CD8-positive, alpha-beta memory T cell (primary cell): ENCODE measurements at regions not wholly inside any gene's neighbourhood (a gene's known extent, or its start where the extent isn't known, plus 50 kb on each side); places are given as distances from the start of the nearest gene placed in this dataset.

Experiments used
- CTCF ChIA-PET: fragments of 350-600 bp; sonication (Branson Sonifier 250); formaldehyde crosslinking; loops from one replicate; lab custom pipeline; 2021; ENCODE audit warnings: antibody characterized with exemption; lab: Charles Lee
- POLR2A ChIA-PET: fragments of 350-600 bp; sonication (Branson Sonifier 250); formaldehyde crosslinking; loops from one replicate; lab custom pipeline; 2021; ENCODE audit warnings: antibody characterized with exemption; lab: Charles Lee
- DNase-seq, 5 donors: peaks; one replicate each; pipeline versions ENCODE4 v3.0.0 to v3.0.0-alpha.2; 2020 to 2022; ENCODE audit warnings: mixed read lengths in 1 of 5
- H3K27ac ChIP-seq: one replicate; pipeline ENCODE4 v1.7.0; 2013; ENCODE audit warnings: low read depth, mild to moderate bottlenecking, low read length, moderate library complexity
- H3K27me3 ChIP-seq: 2 replicates; pipeline ENCODE4 v1.7.0; 2013; ENCODE audit warnings: low read length, mild to moderate bottlenecking; ENCODE audit not compliant: insufficient read depth, poor library complexity, severe bottlenecking
- H3K36me3 ChIP-seq: 2 replicates; pipeline ENCODE4 v1.7.0; 2013; ENCODE audit warnings: mild to moderate bottlenecking, low read length, moderate library complexity; ENCODE audit not compliant: insufficient read depth
- H3K4me1 ChIP-seq: 2 replicates; pipeline ENCODE4 v1.7.0; 2013; ENCODE audit warnings: mild to moderate bottlenecking, low read length, moderate library complexity; ENCODE audit not compliant: insufficient read depth
- H3K4me3 ChIP-seq: 2 replicates; pipeline ENCODE4 v1.7.0; 2013; ENCODE audit warnings: mild to moderate bottlenecking, low read length
- H3K9me3 ChIP-seq: 2 replicates; pipeline ENCODE4 v1.7.0; 2013; ENCODE audit warnings: mild to moderate bottlenecking, low read length
- H3K27ac Mint-ChIP-seq, 8 donors: one replicate each; pipeline ENCODE4 v1.8.0; 2020 to 2021; ENCODE audit warnings: mixed read lengths in 8 of 8, mild to moderate bottlenecking in 6 of 8, inconsistent platforms in 3 of 8, moderate library complexity in 3 of 8
- H3K27me3 Mint-ChIP-seq, 2 donors: one replicate each; pipeline ENCODE4 v1.8.0; 2020 to 2021; ENCODE audit warnings: mixed read lengths in 2 of 2, mild to moderate bottlenecking in 1 of 2, moderate library complexity in 1 of 2
- H3K36me3 Mint-ChIP-seq, 3 donors: one replicate each; pipeline ENCODE4 v1.8.0; 2020 to 2021; ENCODE audit warnings: mixed read lengths in 3 of 3, inconsistent platforms in 1 of 3, mild to moderate bottlenecking in 1 of 3
- H3K4me1 Mint-ChIP-seq, 3 donors: one replicate each; pipeline ENCODE4 v1.8.0; 2020 to 2021; ENCODE audit warnings: mixed read lengths in 3 of 3, inconsistent platforms in 1 of 3, mild to moderate bottlenecking in 1 of 3
- H3K4me3 Mint-ChIP-seq, 7 donors: one replicate each; pipeline ENCODE4 v1.8.0; 2020 to 2021; ENCODE audit warnings: mixed read lengths in 7 of 7, mild to moderate bottlenecking in 6 of 7, moderate library complexity in 4 of 7, inconsistent platforms in 2 of 7
- H3K9me3 Mint-ChIP-seq, 5 donors: one replicate each; pipeline ENCODE4 v1.8.0; 2020 to 2022; ENCODE audit warnings: mixed read lengths in 5 of 5, mild to moderate bottlenecking in 3 of 5, moderate library complexity in 2 of 5, inconsistent platforms in 1 of 5

GRCh38 chr1:38265293-38266196, 219.0 kb upstream of the POU3F1 start:
- Mint-ChIP-seq H3K4me3 (no peak overlapping the region), H3K27ac (no peak overlapping the region)
- CTCF ChIA-PET = no interaction called here

DNA sequence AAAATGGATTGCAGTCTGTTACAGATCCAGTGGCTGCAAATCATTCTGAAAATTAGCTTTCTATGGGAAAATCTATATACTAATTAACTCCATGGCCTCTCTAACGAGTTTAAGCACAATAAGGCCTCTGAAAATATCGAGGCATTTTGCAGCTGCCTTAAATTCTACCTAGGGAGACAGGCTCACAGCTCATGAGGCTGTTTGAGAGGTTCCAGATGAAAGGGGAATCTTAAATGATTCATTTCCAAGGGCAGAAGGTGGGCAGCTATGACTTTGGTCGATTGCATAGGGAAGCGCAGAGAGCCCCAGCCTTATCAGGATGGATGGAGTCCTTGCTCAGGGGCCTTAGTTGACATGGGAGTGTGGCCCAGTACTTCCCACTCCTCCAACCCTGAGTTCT, 216.8 kb upstream of the POU3F1 start:
- H3K27me3 Mint-ChIP-seq = peaks cover 22 to 45% of the 10 kb centered on the region in 2 donors
- no peak overlapping the region for H3K4me3 Mint-ChIP-seq
- Histone ChIP-seq H3K36me3 (no peaks in the 10 kb centered on the region), H3K27me3 (no peaks in the 10 kb centered on the region), H3K4me3 (no peak overlapping the region), H3K4me1 (no peaks in the 10 kb centered on the region), H3K27ac (no peak overlapping the region), H3K9me3 (no peaks in the 10 kb centered on the region)
- peaks cover 0 to 1% (median 0%) of the 10 kb centered on the region in 3 donors for H3K36me3 Mint-ChIP-seq
- peaks cover 0 to 2% (median 0%) of the 10 kb centered on the region in 5 donors for H3K9me3 Mint-ChIP-seq
- no peaks in the 10 kb centered on the region for H3K4me1 Mint-ChIP-seq
- POLR2A ChIA-PET = no interaction called here
- no peak overlapping the region for H3K27ac Mint-ChIP-seq
- no peak for DNase-seq
- CTCF ChIA-PET = no interaction called here

More at GRCh38 chr1:38265293-38266196, 219.0 kb upstream of the POU3F1 start:
- Mint-ChIP-seq H3K9me3 (no peaks in the 10 kb centered on the region), H3K4me1 (no peaks in the 10 kb centered on the region), H3K36me3 (peaks cover 0 to 1% (median 0%) of the 10 kb centered on the region in 3 donors), H3K27me3 (peaks cover 22 to 57% of the 10 kb centered on the region in 2 donors)
- H3K27ac ChIP-seq = no peak overlapping the region
- no peak for DNase-seq
- POLR2A ChIA-PET = no interaction called here
- no peaks in the 10 kb centered on the region for H3K27me3 ChIP-seq
- no peak overlapping the region for H3K4me3 ChIP-seq
- H3K36me3 ChIP-seq = no peaks in the 10 kb centered on the region
- H3K4me1 ChIP-seq = no peaks in the 10 kb centered on the region
- no peaks in the 10 kb centered on the region for H3K9me3 ChIP-seq

DNA sequence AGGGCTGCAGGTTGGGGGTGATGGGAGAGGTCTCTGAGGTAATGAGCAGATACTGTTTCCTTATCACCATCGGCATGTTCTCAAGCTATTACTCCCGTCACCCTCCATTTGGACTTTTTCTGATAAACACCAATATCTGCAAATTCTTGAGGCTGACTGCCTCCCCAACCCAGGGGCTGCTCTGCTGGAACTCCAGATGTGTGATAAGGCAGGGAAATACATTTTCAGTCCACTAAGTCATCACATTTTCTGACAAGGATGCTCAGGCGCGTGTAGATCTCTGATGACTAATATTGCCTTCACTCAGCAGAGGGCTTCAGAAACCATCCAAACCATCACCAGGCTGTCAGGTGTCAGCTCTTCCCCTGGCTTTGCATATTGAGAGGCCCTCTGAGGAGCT, 215.0 kb upstream of the POU3F1 start:
- POLR2A ChIA-PET = no interaction called here
- Histone ChIP-seq H3K27me3 (no peaks in the 10 kb centered on the region), H3K9me3 (no peaks in the 10 kb centered on the region), H3K27ac (no peak overlapping the region), H3K4me3 (no peak overlapping the region), H3K36me3 (no peaks in the 10 kb centered on the region), H3K4me1 (no peaks in the 10 kb centered on the region)
- H3K4me1 Mint-ChIP-seq = no peaks in the 10 kb centered on the region
- no peaks in the 10 kb centered on the region for H3K36me3 Mint-ChIP-seq
- DNase-seq = no peak
- H3K4me3 Mint-ChIP-seq = no peak overlapping the region
- peaks cover 21 to 44% of the 10 kb centered on the region in 2 donors for H3K27me3 Mint-ChIP-seq
- H3K9me3 Mint-ChIP-seq = peaks cover 0 to 2% (median 0%) of the 10 kb centered on the region in 5 donors
- no peak overlapping the region for H3K27ac Mint-ChIP-seq
- CTCF ChIA-PET = no interaction called here

GRCh38 chr1:38258085-38258627, 211.6 kb upstream of the POU3F1 start:
- H3K9me3 ChIP-seq = no peaks in the 10 kb centered on the region
- no peak overlapping the region for H3K27ac Mint-ChIP-seq
- ChIA-PET CTCF (no interaction called here), POLR2A (no interaction called here)
- DNase-seq = no peak
- H3K9me3 Mint-ChIP-seq = peaks cover 0 to 2% (median 0%) of the 10 kb centered on the region in 5 donors
- H3K27me3 Mint-ChIP-seq = peaks cover 17 to 29% of the 10 kb centered on the region in 2 donors
- H3K36me3 Mint-ChIP-seq = no peaks in the 10 kb centered on the region
- no peaks in the 10 kb centered on the region for H3K27me3 ChIP-seq
- H3K4me1 Mint-ChIP-seq = no peaks in the 10 kb centered on the region
- no peaks in the 10 kb centered on the region for H3K4me1 ChIP-seq
- H3K4me3 Mint-ChIP-seq = no peak overlapping the region
- H3K36me3 ChIP-seq = no peaks in the 10 kb centered on the region
- H3K4me3 ChIP-seq = no peak overlapping the region
- no peak overlapping the region for H3K27ac ChIP-seq

GRCh38 chr1:38257374-38257773, 210.8 kb upstream of the POU3F1 start:
- Histone ChIP-seq H3K9me3 (no peaks in the 10 kb centered on the region), H3K4me3 (no peak overlapping the region), H3K27me3 (no peaks in the 10 kb centered on the region), H3K36me3 (no peaks in the 10 kb centered on the region), H3K4me1 (no peaks in the 10 kb centered on the region), H3K27ac (no peak overlapping the region)
- ChIA-PET CTCF (no interaction called here), POLR2A (no interaction called here)
- DNase-seq = no peak
- no peak overlapping the region for H3K27ac Mint-ChIP-seq
- no peaks in the 10 kb centered on the region for H3K4me1 Mint-ChIP-seq
- H3K36me3 Mint-ChIP-seq = no peaks in the 10 kb centered on the region
- peaks cover 17 to 34% of the 10 kb centered on the region in 2 donors for H3K27me3 Mint-ChIP-seq
- H3K4me3 Mint-ChIP-seq = no peak overlapping the region
- peaks cover 0 to 2% (median 0%) of the 10 kb centered on the region in 5 donors for H3K9me3 Mint-ChIP-seq

GRCh38 chr1:38256072-38256471, 209.5 kb upstream of the POU3F1 start:
- no peaks in the 10 kb centered on the region for H3K36me3 Mint-ChIP-seq
- CTCF ChIA-PET = no interaction called here

DNA sequence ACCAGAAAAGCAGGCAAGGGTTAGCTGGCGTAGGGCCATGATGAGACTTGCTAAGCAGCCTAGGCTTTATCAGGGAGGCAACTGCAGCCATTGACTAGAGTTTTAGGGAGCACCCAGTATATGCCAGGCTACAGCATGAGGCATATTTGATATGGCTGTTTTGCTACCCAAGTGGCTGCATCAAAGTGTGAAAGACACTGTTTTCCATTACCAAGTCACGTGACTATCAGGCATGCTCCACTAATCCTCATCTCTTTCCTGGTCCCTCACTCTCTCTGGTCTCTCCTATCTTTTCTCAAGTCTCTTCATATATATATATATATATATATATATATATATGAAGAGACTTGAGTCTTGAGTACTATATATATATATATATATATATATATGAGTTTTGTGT, 206.7 kb upstream of the POU3F1 start:
- no peaks in the 10 kb centered on the region for H3K4me1 ChIP-seq
- no peak overlapping the region for H3K4me3 ChIP-seq
- no peaks in the 10 kb centered on the region for H3K4me1 Mint-ChIP-seq
- H3K9me3 ChIP-seq = no peaks in the 10 kb centered on the region
- CTCF ChIA-PET = no interaction called here
- no peak overlapping the region for H3K4me3 Mint-ChIP-seq
- no peak for DNase-seq
- H3K27ac Mint-ChIP-seq = no peak overlapping the region
- POLR2A ChIA-PET = no interaction called here
- no peaks in the 10 kb centered on the region for H3K36me3 Mint-ChIP-seq
- H3K27me3 ChIP-seq = no peaks in the 10 kb centered on the region
- no peaks in the 10 kb centered on the region for H3K36me3 ChIP-seq
- H3K27me3 Mint-ChIP-seq = peaks cover 17 to 45% of the 10 kb centered on the region in 2 donors
- no peaks in the 10 kb centered on the region for H3K9me3 Mint-ChIP-seq
- no peak overlapping the region for H3K27ac ChIP-seq

More at GRCh38 chr1:38256072-38256471, 209.5 kb upstream of the POU3F1 start:
- Histone ChIP-seq H3K4me1 (no peaks in the 10 kb centered on the region), H3K27me3 (no peaks in the 10 kb centered on the region), H3K9me3 (no peaks in the 10 kb centered on the region), H3K27ac (no peak overlapping the region), H3K4me3 (no peak overlapping the region), H3K36me3 (no peaks in the 10 kb centered on the region)
- POLR2A ChIA-PET = no interaction called here
- Mint-ChIP-seq H3K4me3 (no peak overlapping the region), H3K9me3 (peaks cover 0 to 2% (median 0%) of the 10 kb centered on the region in 5 donors), H3K27me3 (peaks cover 19 to 23% of the 10 kb centered on the region in 2 donors), H3K27ac (no peak overlapping the region), H3K4me1 (no peaks in the 10 kb centered on the region)
- no peak for DNase-seq

DNA sequence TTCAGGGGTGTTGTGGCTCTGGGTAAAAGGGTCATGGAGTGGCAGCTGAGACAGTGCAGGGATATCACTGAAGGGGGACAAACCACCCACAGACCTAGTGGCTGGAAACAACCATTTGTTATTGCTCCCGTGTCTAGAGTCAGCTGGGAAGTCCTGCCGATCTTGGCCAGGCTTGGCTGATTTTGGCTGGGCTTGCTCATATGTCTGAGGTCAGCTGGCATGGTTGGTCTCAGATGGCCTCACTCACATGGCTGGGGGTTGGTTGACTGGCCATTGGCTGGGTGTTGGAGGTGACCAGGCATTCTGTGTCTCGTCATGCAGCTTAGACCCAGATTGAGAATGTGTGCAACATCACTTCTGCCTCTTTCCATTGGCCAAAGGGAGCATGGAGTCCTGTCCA, 203.8 kb upstream of the POU3F1 start:
- ChIA-PET POLR2A (no interaction called here), CTCF (no interaction called here)
- Mint-ChIP-seq H3K27ac (no peak overlapping the region), H3K4me1 (no peaks in the 10 kb centered on the region), H3K4me3 (no peak overlapping the region), H3K27me3 (peaks cover 25 to 56% of the 10 kb centered on the region in 2 donors), H3K36me3 (no peaks in the 10 kb centered on the region), H3K9me3 (no peaks in the 10 kb centered on the region)
- no peak for DNase-seq
- no peaks in the 10 kb centered on the region for H3K4me1 ChIP-seq
- H3K36me3 ChIP-seq = no peaks in the 10 kb centered on the region
- no peak overlapping the region for H3K4me3 ChIP-seq
- no peaks in the 10 kb centered on the region for H3K27me3 ChIP-seq
- H3K9me3 ChIP-seq = no peaks in the 10 kb centered on the region
- H3K27ac ChIP-seq = no peak overlapping the region
